GM23338 (cell line): ENCODE measurements at regions not wholly inside any gene's neighbourhood (a gene's known extent, or its start where the extent isn't known, plus 50 kb on each side); places are given as distances from the start of the nearest gene placed in this dataset.

Experiments
- ATAC-seq: fragments of 200-7000 bp; cut with Tn5 transposase; 3 replicates; pipeline ENCODE4 v1.9.1; 2020
- DNase-seq: peaks from one replicate; pipeline ENCODE4 v3.0.0-alpha.2; 2015; ENCODE audit warnings: low spot score
- H2AFZ ChIP-seq: fragments of 200-600 bp; sonication (generic); 2 replicates; pipeline ENCODE4 v1.8.0; 2016; ENCODE audit warnings: antibody characterized with exemption, mild to moderate bottlenecking, moderate library complexity
- H3F3A ChIP-seq: fragments of 200-600 bp; sonication (generic); replicated peaks from 2 replicates; pipeline ENCODE4 v1.8.0; 2017; ENCODE audit warnings: antibody characterized with exemption, mixed run types, low read depth
- H3K27ac ChIP-seq: fragments of 200-600 bp; sonication (generic); 2 replicates; pipeline ENCODE4 v1.6.1; 2016; ENCODE audit warnings: low read depth
- H3K27me3 ChIP-seq: fragments of 200-600 bp; sonication (generic); 2 replicates; pipeline ENCODE4 v1.8.0; 2016; ENCODE audit warnings: mild to moderate bottlenecking, mixed run types, moderate library complexity; ENCODE audit not compliant: insufficient read depth
- H3K36me3 ChIP-seq: fragments of 200-600 bp; sonication (generic); 2 replicates; pipeline ENCODE4 v1.8.0; 2016; ENCODE audit warnings: mild to moderate bottlenecking; ENCODE audit not compliant: insufficient read depth
- H3K4me1 ChIP-seq: fragments of 200-600 bp; sonication (generic); 2 replicates; pipeline ENCODE4 v1.8.0; 2016; ENCODE audit warnings: mild to moderate bottlenecking, moderate library complexity; ENCODE audit not compliant: insufficient read depth
- H3K4me2 ChIP-seq: fragments of 200-600 bp; sonication (generic); 2 replicates; pipeline ENCODE4 v1.7.1; 2017; ENCODE audit warnings: mixed run types
- H3K4me3 ChIP-seq: fragments of 200-600 bp; sonication (generic); 2 replicates; pipeline ENCODE4 v1.6.1; 2016; ENCODE audit warnings: mixed run types
- H3K79me2 ChIP-seq: fragments of 200-600 bp; sonication (generic); replicated peaks from 2 replicates; pipeline ENCODE4 v1.8.0; 2017; ENCODE audit warnings: mild to moderate bottlenecking; ENCODE audit not compliant: insufficient read depth
- H3K9me2 ChIP-seq: fragments of 200-600 bp; sonication (generic); 2 replicates; pipeline ENCODE4 v1.8.0; 2017; ENCODE audit not compliant: insufficient read depth
- H4K20me1 ChIP-seq: fragments of 200-600 bp; sonication (generic); replicated peaks from 2 replicates; pipeline ENCODE4 v1.8.0; 2017; ENCODE audit warnings: mild to moderate bottlenecking; ENCODE audit not compliant: insufficient read depth
- H3K27ac Mint-ChIP-seq: 2 replicates; pipeline ENCODE4 v1.8.0; 2020; ENCODE audit warnings: inconsistent platforms, mild to moderate bottlenecking, moderate library complexity, mixed read lengths
- H3K27me3 Mint-ChIP-seq: 3 replicates; pipeline ENCODE4 v1.8.0; 2022; ENCODE audit warnings: low read depth, mild to moderate bottlenecking, moderate library complexity, mixed read lengths, inconsistent platforms; ENCODE audit not compliant: insufficient read depth, poor library complexity
- H3K36me3 Mint-ChIP-seq: 3 replicates; pipeline ENCODE4 v1.8.0; 2021; ENCODE audit warnings: low read depth, mild to moderate bottlenecking, inconsistent platforms, moderate library complexity, mixed read lengths
- H3K4me1 Mint-ChIP-seq: 3 replicates; pipeline ENCODE4 v1.8.0; 2020; ENCODE audit warnings: mild to moderate bottlenecking, inconsistent platforms, mixed read lengths
- H3K4me3 Mint-ChIP-seq: 3 replicates; pipeline ENCODE4 v1.8.0; 2021; ENCODE audit warnings: moderate library complexity, mild to moderate bottlenecking, inconsistent platforms, mixed read lengths
- H3K9me3 Mint-ChIP-seq: 3 replicates; pipeline ENCODE4 v1.8.0; 2020; ENCODE audit warnings: moderate library complexity, mild to moderate bottlenecking, inconsistent platforms, mixed read lengths
- CREB1 ChIP-seq: fragments of 250-450 bp; sonication (Bioruptor Pico); IDR thresholded peaks from 2 replicates; pipeline ENCODE4 v1.5.0; 2020; ENCODE audit warnings: low read depth, mild to moderate bottlenecking, moderate library complexity
- EZH2 ChIP-seq: fragments of 200-600 bp; sonication (generic); IDR thresholded peaks from one replicate; pipeline ENCODE4 v1.8.0; 2017; ENCODE audit warnings: antibody characterized with exemption, mild to moderate bottlenecking, low read depth; ENCODE audit not compliant: unreplicated experiment
- EZH2phosphoT487 ChIP-seq: fragments of 200-600 bp; sonication (generic); IDR thresholded peaks from one replicate; pipeline ENCODE4 v1.8.1; 2018; ENCODE audit warnings: antibody characterized with exemption; ENCODE audit not compliant: unreplicated experiment
- JUNB ChIP-seq: IDR thresholded peaks from one replicate; pipeline ENCODE4 v1.6.1; 2016; ENCODE audit warnings: antibody characterized with exemption; ENCODE audit not compliant: unreplicated experiment
- POLR2AphosphoS5 ChIP-seq: IDR thresholded peaks from 2 replicates; pipeline ENCODE4 v1.6.1; 2016; ENCODE audit warnings: antibody characterized with exemption, low read depth
- STAT1 ChIP-seq: IDR thresholded peaks from one replicate; pipeline ENCODE4 v1.6.1; 2016; ENCODE audit warnings: antibody characterized with exemption; ENCODE audit not compliant: unreplicated experiment
- ZNF114 ChIP-seq: fragments of 250-450 bp; sonication (Bioruptor Pico); IDR thresholded peaks from 2 replicates; pipeline ENCODE4 v1.5.0; 2020; ENCODE audit warnings: mild to moderate bottlenecking, moderate library complexity
- ZNF331 ChIP-seq: fragments of 250-450 bp; sonication (Bioruptor Pico); IDR thresholded peaks from 2 replicates; pipeline ENCODE4 v1.5.0; 2020; ENCODE audit warnings: low read depth, mild to moderate bottlenecking, moderate library complexity
- TF ChIP-seq, protein P1 (sequence below): IDR thresholded peaks from one replicate; pipeline ENCODE4 v1.6.1; 2018; ENCODE audit warnings: antibody characterized with exemption; ENCODE audit not compliant: unreplicated experiment
- TF ChIP-seq, protein P2 (sequence below): IDR thresholded peaks from 2 replicates; pipeline ENCODE4 v1.6.1; 2016; ENCODE audit warnings: antibody characterized with exemption
- TF ChIP-seq, protein P3 (sequence below): fragments of 250-450 bp; sonication (Bioruptor Pico); IDR thresholded peaks from 2 replicates; pipeline ENCODE4 v1.5.0; 2020; ENCODE audit warnings: mild to moderate bottlenecking, moderate library complexity

DNA sequence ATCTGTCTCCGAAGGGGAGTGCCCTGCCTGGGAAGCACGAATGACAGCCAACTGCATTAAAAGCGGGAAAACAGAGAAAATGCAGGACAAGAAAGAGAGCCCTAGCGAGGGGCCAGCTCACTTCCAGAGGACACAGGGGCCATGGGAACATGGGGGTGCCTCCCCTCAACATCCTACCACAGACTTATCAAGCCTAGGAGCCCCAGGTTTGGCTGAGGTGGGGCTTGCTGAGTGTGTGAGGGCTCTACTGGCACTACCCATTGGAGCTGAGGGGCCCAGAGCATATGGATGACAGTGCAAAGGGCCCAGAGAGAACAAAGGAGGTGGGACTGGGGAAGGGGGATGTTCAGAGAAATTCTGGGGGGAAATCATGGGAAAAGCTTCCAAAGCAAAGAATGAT, 101.8 kb downstream of the PJA1 start (continued):
- TF ChIP-seq, protein P1, sequence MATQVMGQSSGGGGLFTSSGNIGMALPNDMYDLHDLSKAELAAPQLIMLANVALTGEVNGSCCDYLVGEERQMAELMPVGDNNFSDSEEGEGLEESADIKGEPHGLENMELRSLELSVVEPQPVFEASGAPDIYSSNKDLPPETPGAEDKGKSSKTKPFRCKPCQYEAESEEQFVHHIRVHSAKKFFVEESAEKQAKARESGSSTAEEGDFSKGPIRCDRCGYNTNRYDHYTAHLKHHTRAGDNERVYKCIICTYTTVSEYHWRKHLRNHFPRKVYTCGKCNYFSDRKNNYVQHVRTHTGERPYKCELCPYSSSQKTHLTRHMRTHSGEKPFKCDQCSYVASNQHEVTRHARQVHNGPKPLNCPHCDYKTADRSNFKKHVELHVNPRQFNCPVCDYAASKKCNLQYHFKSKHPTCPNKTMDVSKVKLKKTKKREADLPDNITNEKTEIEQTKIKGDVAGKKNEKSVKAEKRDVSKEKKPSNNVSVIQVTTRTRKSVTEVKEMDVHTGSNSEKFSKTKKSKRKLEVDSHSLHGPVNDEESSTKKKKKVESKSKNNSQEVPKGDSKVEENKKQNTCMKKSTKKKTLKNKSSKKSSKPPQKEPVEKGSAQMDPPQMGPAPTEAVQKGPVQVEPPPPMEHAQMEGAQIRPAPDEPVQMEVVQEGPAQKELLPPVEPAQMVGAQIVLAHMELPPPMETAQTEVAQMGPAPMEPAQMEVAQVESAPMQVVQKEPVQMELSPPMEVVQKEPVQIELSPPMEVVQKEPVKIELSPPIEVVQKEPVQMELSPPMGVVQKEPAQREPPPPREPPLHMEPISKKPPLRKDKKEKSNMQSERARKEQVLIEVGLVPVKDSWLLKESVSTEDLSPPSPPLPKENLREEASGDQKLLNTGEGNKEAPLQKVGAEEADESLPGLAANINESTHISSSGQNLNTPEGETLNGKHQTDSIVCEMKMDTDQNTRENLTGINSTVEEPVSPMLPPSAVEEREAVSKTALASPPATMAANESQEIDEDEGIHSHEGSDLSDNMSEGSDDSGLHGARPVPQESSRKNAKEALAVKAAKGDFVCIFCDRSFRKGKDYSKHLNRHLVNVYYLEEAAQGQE, result no peak
- no peak for TF ChIP-seq STAT1
- TF ChIP-seq EZH2phosphoT487, result no peak
- TF ChIP-seq JUNB, result no peak

GRCh38 chrX:69062493-69062892, 102.8 kb downstream of the PJA1 start:
- H3K4me3 Mint-ChIP-seq, result no peak overlapping the region
- H3K36me3 ChIP-seq, result no peaks in the 10 kb centered on the region
- no peaks in the 10 kb centered on the region for H3K79me2 ChIP-seq
- no peaks in the 10 kb centered on the region for H3K27me3 ChIP-seq
- H3K36me3 Mint-ChIP-seq, result no peaks in the 10 kb centered on the region
- H3F3A ChIP-seq, result no peaks in the 10 kb centered on the region
- no peak overlapping the region for H3K4me2 ChIP-seq
- H3K27ac Mint-ChIP-seq, result no peak overlapping the region
- H3K4me3 ChIP-seq, result no peak overlapping the region
- H2AFZ ChIP-seq, result no peak overlapping the region
- H3K27ac ChIP-seq, result no peak overlapping the region
- no peaks in the 10 kb centered on the region; the same call in 2 of the 3 replicates for H3K9me3 Mint-ChIP-seq
- no peaks in the 10 kb centered on the region; the same call in 1 of the 2 replicates for H3K4me1 ChIP-seq
- no peaks in the 10 kb centered on the region for H4K20me1 ChIP-seq
- H3K4me1 Mint-ChIP-seq, result peaks cover 7% of the 10 kb centered on the region; the same call in 2 of the 3 replicates
- no peaks in the 10 kb centered on the region for H3K9me2 ChIP-seq
- peaks cover 9% of the 10 kb centered on the region for H3K27me3 Mint-ChIP-seq
- DNase-seq (no peak), ATAC-seq (no peak)
- TF ChIP-seq STAT1 (no peak), CREB1 (no peak), ZNF114 (CRISPR knock-in tag) (no peak), JUNB (no peak), ZNF331 (no peak), POLR2AphosphoS5 (no peak), EZH2 (no peak)
- TF ChIP-seq, protein P2, sequence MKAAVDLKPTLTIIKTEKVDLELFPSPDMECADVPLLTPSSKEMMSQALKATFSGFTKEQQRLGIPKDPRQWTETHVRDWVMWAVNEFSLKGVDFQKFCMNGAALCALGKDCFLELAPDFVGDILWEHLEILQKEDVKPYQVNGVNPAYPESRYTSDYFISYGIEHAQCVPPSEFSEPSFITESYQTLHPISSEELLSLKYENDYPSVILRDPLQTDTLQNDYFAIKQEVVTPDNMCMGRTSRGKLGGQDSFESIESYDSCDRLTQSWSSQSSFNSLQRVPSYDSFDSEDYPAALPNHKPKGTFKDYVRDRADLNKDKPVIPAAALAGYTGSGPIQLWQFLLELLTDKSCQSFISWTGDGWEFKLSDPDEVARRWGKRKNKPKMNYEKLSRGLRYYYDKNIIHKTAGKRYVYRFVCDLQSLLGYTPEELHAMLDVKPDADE, result no peak
- TF ChIP-seq, protein P3, sequence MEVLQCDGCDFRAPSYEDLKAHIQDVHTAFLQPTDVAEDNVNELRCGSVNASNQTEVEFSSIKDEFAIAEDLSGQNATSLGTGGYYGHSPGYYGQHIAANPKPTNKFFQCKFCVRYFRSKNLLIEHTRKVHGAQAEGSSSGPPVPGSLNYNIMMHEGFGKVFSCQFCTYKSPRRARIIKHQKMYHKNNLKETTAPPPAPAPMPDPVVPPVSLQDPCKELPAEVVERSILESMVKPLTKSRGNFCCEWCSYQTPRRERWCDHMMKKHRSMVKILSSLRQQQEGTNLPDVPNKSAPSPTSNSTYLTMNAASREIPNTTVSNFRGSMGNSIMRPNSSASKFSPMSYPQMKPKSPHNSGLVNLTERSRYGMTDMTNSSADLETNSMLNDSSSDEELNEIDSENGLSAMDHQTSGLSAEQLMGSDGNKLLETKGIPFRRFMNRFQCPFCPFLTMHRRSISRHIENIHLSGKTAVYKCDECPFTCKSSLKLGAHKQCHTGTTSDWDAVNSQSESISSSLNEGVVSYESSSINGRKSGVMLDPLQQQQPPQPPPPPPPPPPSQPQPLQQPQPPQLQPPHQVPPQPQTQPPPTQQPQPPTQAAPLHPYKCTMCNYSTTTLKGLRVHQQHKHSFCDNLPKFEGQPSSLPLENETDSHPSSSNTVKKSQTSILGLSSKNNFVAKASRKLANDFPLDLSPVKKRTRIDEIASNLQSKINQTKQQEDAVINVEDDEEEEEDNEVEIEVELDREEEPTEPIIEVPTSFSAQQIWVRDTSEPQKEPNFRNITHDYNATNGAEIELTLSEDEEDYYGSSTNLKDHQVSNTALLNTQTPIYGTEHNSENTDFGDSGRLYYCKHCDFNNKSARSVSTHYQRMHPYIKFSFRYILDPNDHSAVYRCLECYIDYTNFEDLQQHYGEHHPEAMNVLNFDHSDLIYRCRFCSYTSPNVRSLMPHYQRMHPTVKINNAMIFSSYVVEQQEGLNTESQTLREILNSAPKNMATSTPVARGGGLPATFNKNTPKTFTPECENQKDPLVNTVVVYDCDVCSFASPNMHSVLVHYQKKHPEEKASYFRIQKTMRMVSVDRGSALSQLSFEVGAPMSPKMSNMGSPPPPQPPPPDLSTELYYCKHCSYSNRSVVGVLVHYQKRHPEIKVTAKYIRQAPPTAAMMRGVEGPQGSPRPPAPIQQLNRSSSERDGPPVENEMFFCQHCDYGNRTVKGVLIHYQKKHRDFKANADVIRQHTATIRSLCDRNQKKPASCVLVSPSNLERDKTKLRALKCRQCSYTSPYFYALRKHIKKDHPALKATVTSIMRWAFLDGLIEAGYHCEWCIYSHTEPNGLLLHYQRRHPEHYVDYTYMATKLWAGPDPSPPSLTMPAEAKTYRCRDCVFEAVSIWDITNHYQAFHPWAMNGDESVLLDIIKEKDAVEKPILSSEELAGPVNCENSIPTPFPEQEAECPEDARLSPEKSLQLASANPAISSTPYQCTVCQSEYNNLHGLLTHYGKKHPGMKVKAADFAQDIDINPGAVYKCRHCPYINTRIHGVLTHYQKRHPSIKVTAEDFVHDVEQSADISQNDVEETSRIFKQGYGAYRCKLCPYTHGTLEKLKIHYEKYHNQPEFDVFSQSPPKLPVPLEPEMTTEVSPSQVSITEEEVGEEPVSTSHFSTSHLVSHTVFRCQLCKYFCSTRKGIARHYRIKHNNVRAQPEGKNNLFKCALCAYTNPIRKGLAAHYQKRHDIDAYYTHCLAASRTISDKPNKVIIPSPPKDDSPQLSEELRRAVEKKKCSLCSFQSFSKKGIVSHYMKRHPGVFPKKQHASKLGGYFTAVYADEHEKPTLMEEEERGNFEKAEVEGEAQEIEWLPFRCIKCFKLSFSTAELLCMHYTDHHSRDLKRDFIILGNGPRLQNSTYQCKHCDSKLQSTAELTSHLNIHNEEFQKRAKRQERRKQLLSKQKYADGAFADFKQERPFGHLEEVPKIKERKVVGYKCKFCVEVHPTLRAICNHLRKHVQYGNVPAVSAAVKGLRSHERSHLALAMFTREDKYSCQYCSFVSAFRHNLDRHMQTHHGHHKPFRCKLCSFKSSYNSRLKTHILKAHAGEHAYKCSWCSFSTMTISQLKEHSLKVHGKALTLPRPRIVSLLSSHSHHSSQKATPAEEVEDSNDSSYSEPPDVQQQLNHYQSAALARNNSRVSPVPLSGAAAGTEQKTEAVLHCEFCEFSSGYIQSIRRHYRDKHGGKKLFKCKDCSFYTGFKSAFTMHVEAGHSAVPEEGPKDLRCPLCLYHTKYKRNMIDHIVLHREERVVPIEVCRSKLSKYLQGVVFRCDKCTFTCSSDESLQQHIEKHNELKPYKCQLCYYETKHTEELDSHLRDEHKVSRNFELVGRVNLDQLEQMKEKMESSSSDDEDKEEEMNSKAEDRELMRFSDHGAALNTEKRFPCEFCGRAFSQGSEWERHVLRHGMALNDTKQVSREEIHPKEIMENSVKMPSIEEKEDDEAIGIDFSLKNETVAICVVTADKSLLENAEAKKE (CRISPR knock-in tag), result no peak
- TF ChIP-seq, protein P1, result no peak
